Prostate gland (tissue), 2 donors: ENCODE measurements at regions not wholly inside any gene's neighbourhood (a gene's known extent, or its start where the extent isn't known, plus 50 kb on each side); places are given as distances from the start of the nearest gene placed in this dataset.

Experiments used
- POLR2A ChIP-seq: fragments of 450-650 bp; IDR thresholded peaks from one replicate; pipeline ENCODE4 v1.6.1; 2016; ENCODE audit warnings: antibody characterized with exemption, mild to moderate bottlenecking
- POLR2AphosphoS5 ChIP-seq: sonication (generic); formaldehyde crosslinking; IDR thresholded peaks from one replicate; pipeline ENCODE4 v1.6.1; 2017; ENCODE audit warnings: antibody characterized with exemption
- TF ChIP-seq, protein P1 (sequence below), 4 experiments: fragments of 200-600 bp in 2 of 4; fragments of 450-650 bp in 2 of 4; sonication (generic) in 2 of 4; IDR thresholded peaks; 1 replicate in 3 of 4; 2 replicates in 1 of 4; pipeline ENCODE4 v1.5.1; 2016 to 2019; ENCODE audit warnings: antibody characterized with exemption in 4 of 4, mild to moderate bottlenecking in 2 of 4, moderate library complexity in 2 of 4

DNA sequence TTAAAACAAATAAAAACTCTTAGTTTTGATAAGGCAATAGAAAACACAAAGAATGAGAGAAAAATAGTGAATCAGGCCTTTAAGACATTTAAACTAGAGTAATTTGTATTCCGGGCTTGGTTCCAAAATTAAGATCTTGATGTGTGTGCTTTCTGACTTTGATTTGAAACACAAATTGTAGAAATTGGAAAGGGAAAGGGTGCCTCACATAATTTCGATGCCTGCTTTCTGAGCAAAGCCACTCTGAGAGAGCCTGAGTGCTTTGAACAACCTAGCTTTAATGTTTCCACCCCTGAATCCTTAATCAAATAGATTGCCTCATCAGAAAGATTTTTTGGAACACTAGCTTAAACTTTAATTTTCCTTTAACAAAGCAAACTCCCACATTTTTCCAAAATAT is 666.8 kb downstream of the PCDH18 start:
- TF ChIP-seq, protein P1, sequence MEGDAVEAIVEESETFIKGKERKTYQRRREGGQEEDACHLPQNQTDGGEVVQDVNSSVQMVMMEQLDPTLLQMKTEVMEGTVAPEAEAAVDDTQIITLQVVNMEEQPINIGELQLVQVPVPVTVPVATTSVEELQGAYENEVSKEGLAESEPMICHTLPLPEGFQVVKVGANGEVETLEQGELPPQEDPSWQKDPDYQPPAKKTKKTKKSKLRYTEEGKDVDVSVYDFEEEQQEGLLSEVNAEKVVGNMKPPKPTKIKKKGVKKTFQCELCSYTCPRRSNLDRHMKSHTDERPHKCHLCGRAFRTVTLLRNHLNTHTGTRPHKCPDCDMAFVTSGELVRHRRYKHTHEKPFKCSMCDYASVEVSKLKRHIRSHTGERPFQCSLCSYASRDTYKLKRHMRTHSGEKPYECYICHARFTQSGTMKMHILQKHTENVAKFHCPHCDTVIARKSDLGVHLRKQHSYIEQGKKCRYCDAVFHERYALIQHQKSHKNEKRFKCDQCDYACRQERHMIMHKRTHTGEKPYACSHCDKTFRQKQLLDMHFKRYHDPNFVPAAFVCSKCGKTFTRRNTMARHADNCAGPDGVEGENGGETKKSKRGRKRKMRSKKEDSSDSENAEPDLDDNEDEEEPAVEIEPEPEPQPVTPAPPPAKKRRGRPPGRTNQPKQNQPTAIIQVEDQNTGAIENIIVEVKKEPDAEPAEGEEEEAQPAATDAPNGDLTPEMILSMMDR (IDR thresholded peaks at IDR 0.05), result no peak
- TF ChIP-seq POLR2A (no peak), POLR2AphosphoS5 (no peak)
